GM12878 (cell line): ENCODE measurements at regions not wholly inside any gene's neighbourhood (a gene's known extent, or its start where the extent isn't known, plus 50 kb on each side); places are given as distances from the start of the nearest gene placed in this dataset.

Experiments
- EZH2 ChIP-seq: IDR thresholded peaks from 2 replicates; pipeline ENCODE4 v1.6.1; 2012; ENCODE audit warnings: low read depth, mild to moderate bottlenecking, control low read depth, inconsistent platforms, low read length, borderline replicate concordance; ENCODE audit not compliant: control insufficient read depth
- LARP7 ChIP-seq: fragments of 450-650 bp; IDR thresholded peaks from 2 replicates; pipeline ENCODE4 v1.6.1; 2017; ENCODE audit warnings: mild to moderate bottlenecking
- NR2C2 ChIP-seq: IDR thresholded peaks from 2 replicates; pipeline ENCODE4 v1.6.1; 2011; ENCODE audit warnings: borderline replicate concordance, low read depth; ENCODE audit not compliant: control insufficient read depth, insufficient read length
- NRF1 ChIP-seq: conservative IDR thresholded peaks from 2 replicates; pipeline ENCODE4 v1.6.1; 2011; ENCODE audit warnings: mild to moderate bottlenecking, low read depth, low read length, improper control_type of control experiment
- POLR2A ChIP-seq: IDR thresholded peaks from 2 replicates; pipeline ENCODE4 v1.6.1; 2011; ENCODE audit warnings: low read depth, mild to moderate bottlenecking, low read length
- RAD21 ChIP-seq: IDR thresholded peaks from 2 replicates; pipeline ENCODE4 v1.6.1; 2011; ENCODE audit warnings: mild to moderate bottlenecking, low read depth, low read length, moderate library complexity; ENCODE audit not compliant: insufficient read depth
- RBBP5 ChIP-seq: fragments of 200-600 bp; sonication (generic); conservative IDR thresholded peaks from 2 replicates; pipeline ENCODE4 v1.6.1; 2016
- TCF12 ChIP-seq: IDR thresholded peaks from 2 replicates; pipeline ENCODE4 v1.6.1; 2011; ENCODE audit warnings: low read depth, mild to moderate bottlenecking, low read length

- TF ChIP-seq TCF12 (no peak), RAD21 (no peak), NR2C2 (no peak), NRF1 (no peak), POLR2A (no peak), EZH2 (no peak), LARP7 (no peak), RBBP5 (no peak)
These were observed 83.1 kb upstream of the PIK3CG start for GRCh38 chr7:106781828-106782544.
